ENCODE measurements at regions not wholly inside any gene's neighbourhood (a gene's known extent, or its start where the extent isn't known, plus 50 kb on each side); places are given as distances from the start of the nearest gene placed in this dataset.

- no peak for DNase-seq
Observed at GRCh38 chr4:125140966-125141495, 173.7 kb upstream of the FAT4 start.

GRCh38 chr4:125135652-125136051 lies 179.1 kb upstream of the FAT4 start:
- DNase-seq = no peak

GRCh38 chr4:125132729-125133128 lies 182.0 kb upstream of the FAT4 start:
- no peak for DNase-seq

- DNase-seq = no peak
Observed at GRCh38 chr4:125131891-125132680, 182.7 kb upstream of the FAT4 start.

- no peak for DNase-seq
Observed at GRCh38 chr4:125125276-125125675, 189.5 kb upstream of the FAT4 start.

GRCh38 chr4:125123570-125124109 lies 191.1 kb upstream of the FAT4 start:
- DNase-seq = no peak

GRCh38 chr4:125121581-125121980 lies 193.2 kb upstream of the FAT4 start:
- no peak for DNase-seq

GRCh38 chr4:125116431-125116830 lies 198.3 kb upstream of the FAT4 start:
- DNase-seq = no peak

- DNase-seq = no peak
Observed at GRCh38 chr4:125115941-125116340, 198.8 kb upstream of the FAT4 start.

GRCh38 chr4:125115476-125115875 lies 199.3 kb upstream of the FAT4 start:
- DNase-seq = no peak

- no peak for DNase-seq
Observed at GRCh38 chr4:125112536-125112935, 202.2 kb upstream of the FAT4 start.

- DNase-seq = no peak
Observed at GRCh38 chr4:125111323-125111722, 203.4 kb upstream of the FAT4 start.

- DNase-seq = no peak
Observed at GRCh38 chr4:125105561-125105960, 209.2 kb upstream of the FAT4 start.

- peak in 1 of 56 donors; percentile 10 for DNase-seq
Observed at GRCh38 chr4:125104616-125105015, 210.1 kb upstream of the FAT4 start.

GRCh38 chr4:125101719-125102118 lies 213.0 kb upstream of the FAT4 start:
- no peak for DNase-seq

GRCh38 chr4:125097729-125098128 lies 217.0 kb upstream of the FAT4 start:
- DNase-seq = no peak

- no peak for DNase-seq
Observed at GRCh38 chr4:125096662-125097061, 218.1 kb upstream of the FAT4 start.

- DNase-seq = no peak
Observed at GRCh38 chr4:125091541-125091940, 223.2 kb upstream of the FAT4 start.

GRCh38 chr4:125091101-125091500 lies 223.7 kb upstream of the FAT4 start:
- no peak for DNase-seq

- DNase-seq = no peak
Observed at GRCh38 chr4:125084608-125085007, 230.1 kb upstream of the FAT4 start.

- DNase-seq = no peak
Observed at GRCh38 chr4:125082729-125083417, 231.9 kb upstream of the FAT4 start.

GRCh38 chr4:125072269-125072668 lies 242.5 kb upstream of the FAT4 start:
- no peak for DNase-seq

- no peak for DNase-seq
Observed at GRCh38 chr4:125070861-125071260, 243.9 kb upstream of the FAT4 start.
